LHCN-M2 (cell line): ENCODE measurements at regions not wholly inside any gene's neighbourhood (a gene's known extent, or its start where the extent isn't known, plus 50 kb on each side); places are given as distances from the start of the nearest gene placed in this dataset.

ENCODE experiments used
- DNase-seq: peaks from one replicate; pipeline ENCODE4 v3.0.0-alpha.2; 2012; ENCODE audit warnings: low read depth

DNA sequence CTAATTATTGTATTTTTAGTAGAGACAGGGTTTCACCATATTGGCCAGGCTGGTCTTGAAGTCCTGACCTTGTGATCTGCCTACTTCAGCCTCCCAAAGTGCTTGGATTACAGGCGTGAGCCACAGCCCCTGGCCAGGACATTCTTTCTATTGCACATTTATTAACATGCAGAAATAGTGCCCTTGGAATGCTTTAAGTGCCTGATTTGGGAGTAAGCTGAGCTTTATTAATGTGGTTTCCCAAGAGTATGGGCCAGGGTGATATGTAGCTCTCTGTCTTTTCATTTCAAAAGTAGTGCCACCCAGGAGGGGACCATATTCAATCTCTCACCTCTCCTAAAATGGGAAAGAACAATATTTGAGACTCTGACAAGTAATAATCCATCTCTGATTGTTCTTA, 970.7 kb downstream of the KCNMA1 start:
- DNase-seq = no peak

DNA sequence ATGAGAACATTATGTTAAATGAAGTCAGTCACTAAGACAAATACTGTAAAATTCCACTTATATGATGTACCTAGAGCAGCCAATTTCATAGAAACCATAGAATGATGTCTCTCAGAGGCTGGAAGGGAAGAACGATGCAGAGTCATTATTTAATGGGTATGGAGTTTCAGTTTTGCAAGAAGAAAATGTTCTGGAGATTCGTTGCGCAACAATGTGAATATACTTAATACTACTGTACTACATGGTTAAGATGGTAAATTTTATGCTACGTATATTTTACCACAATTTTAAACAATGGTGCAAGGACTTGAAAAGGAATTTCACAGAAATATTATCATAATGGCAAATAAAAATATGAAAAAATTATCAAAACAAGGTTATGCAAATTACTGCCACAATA, 972.6 kb downstream of the KCNMA1 start:
- no peak for DNase-seq

DNA sequence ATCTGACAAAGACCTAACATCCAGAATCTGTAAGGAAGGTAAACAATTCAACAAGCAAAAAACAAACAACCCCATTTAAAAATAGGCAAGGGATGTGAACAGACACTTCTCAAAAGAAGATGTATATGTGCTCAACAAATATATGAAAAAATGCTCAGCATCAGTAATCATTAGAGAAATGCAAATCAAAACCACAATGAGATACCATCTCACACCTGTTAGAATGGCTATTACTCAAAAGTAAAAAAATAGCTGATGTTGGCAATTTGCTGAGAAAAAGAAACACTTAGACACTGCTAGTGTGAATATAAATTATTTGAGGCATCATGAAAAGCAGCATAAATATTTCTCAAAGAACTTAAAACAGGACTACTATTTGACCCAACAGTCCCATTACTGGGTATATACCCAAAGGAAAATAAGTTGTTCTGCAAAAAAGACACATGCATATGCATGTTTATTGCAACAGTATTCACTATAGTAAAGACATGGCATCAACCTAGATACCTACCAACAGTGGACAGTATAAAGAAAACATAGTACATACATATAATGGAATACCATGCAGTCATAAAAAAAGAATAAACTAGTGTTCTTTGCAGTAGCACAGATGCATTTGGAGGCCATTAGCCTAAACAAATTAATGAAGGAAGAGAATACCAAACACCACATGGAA, 980.1 kb downstream of the KCNMA1 start:
- DNase-seq = no peak

DNA sequence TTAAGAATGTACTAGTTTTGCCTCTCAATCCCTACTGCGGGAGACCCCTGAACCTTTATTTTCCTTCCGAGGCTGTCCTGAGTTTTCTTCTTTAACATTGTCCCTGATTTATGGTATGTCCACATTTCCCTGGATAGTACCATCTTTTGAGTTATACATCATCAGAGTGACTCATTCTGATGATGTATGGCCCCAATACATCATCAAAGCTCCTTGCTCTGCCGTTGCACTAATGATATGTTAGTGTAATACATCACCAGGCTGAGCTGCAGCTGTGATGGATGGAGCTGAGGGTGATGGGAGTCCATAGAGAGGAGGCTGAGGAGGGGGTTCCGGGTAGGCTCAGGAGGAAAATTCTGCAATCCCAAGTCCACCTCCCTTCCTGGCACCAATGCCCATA, 986.5 kb downstream of the KCNMA1 start:
- no peak for DNase-seq

DNA sequence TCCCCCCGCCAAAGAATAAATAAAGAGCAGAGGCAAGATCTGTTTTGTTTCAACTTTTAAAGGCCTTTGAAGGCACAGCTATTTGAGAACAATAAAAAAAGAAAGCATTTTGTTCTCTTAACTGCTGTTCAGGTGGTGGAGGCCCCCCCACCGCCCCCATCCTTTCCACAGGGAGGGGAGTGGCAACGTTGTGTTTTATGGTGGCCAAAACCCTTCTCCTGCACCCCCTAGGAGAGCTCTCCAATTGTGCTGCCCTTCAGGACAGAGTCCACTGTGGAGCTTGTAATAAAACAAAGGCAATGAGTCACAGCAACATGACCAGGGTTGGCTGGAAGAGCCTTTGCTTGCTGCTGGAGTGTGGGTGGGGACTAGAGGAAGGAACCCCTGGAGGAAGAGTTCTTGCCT, 987.9 kb downstream of the KCNMA1 start:
- DNase-seq = peak; percentile 11

DNA sequence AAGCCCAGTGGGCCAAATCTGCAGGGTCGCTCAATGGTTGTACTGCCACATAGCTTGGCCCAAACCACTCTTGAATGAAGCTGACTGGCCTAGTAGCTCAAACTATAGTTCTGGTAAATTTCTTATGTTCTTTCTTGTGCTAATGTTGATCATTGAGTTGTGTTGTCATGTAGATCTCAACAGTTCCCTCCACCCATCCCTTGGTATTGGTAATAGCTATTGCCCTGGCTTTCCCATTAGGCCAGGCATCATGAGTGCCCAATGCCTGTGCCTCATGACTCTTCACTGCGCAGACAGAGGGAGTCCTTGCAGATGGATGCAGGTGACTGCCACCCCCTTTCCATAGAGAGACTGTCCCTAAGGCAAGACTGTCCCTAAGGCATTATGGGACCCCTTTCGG, 988.4 kb downstream of the KCNMA1 start:
- DNase-seq = no peak

DNA sequence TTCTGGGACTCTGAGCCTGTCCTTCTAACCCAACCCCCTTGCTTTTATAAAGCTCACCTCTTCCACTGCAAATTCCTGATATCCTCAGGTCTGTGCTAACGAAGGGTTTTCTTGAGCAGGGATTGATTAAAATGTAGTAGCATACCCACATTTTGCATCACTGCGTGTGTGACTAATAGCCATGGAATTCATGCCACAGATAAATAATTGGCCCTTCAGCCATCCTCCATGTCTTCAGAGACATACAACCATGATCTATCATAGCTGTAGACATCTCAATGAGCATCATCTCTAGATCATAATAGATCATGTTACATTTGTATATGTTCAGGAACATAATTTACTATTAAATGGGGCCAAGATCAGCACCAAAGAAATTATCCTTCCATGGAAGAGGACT, 990.3 kb downstream of the KCNMA1 start:
- peak; percentile 8 for DNase-seq

DNA sequence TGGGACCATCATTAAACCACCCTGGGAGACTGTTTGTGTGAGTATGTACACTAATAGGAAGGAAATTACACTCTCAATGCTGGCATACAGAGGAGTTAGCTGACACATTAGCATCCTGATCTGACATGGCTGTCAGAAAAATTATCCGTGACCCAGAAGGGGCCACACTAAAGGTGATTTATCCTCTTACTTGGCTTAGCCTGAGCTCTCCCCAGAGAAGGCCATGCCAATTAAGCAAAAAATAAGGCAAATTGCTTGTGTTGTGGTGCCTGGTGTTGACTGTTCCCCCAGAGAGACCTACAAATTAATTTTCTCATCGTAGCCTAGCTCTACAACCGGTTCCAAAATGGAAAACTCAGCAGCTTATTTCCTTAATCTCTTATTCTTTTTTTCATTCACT, 992.3 kb downstream of the KCNMA1 start:
- DNase-seq = no peak

DNA sequence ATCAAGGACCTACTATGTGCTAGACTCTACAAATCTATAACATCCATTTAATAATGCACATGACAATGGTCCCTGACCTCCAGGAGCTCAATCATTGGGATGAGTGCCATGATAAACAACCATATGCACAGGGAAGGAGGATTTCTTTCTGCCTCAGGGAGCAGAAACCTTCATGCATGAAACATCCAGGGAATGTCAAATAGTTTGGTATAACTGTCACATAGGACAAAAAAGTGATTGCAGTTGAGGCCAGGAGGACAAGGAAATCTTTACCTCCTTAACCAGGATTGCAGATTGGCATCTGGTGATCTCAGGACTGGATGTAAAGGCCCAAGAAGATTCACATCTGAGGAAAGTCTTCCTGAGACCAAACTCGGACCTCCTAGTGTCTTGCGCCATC, 993.1 kb downstream of the KCNMA1 start:
- no peak for DNase-seq

DNA sequence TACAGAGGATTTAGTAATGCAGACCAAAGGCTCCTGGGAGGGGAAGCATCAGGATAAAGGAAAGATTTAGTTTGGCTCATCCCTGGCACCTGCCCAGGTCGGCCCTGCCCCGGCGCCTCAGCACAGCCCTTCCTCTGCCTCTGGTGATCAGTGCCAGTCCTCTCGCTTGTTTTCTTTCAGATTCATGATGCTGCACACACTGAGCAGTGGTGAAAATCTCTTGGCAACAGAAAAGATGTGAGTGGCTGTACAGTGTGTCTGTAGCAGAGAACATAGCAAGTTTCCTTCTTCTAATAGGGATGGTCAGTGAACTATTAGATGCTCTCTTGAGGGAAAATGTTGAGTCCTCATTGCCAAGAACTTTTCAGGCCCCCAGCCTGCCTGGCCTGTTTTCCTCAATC, 994.1 kb downstream of the KCNMA1 start:
- DNase-seq = no peak

DNA sequence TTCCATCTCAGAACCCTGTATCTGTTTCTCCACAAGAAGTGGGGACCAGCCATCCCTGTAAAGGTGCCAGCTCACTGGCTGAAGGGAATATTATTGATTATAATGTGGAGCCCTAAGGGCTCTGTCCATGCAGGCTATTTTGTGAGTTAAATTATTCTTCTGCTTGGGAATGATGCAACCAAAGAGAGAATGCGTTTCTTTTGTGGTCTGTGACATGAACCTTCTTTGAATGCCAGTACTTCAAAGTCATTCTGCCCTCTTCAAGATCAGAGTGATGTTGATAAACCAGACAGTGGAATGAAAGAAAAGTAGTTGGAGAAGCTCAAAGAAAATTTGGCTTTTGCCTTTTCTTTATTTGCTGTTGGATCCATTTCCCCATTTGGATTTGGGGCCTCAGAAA, 995.2 kb downstream of the KCNMA1 start:
- no peak for DNase-seq

DNA sequence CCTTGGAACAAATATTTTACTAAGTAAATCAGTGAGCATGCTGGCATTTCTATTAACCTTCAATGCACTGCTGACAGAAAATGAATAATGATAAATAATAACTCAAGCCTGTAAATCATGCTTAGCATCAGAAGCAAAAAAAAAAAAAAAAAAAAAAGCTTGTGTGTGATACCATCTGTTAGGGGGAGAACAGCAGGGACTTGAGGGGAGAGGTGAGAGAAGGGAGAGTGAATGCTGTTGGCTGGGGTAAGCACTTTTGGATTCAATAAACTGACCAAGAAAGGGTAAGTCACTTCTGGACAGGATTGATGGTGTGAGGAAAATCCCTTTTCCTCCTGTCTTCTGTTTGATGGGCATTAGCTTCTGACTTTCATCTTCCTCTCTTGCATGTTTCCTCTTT, 996.4 kb downstream of the KCNMA1 start:
- no peak for DNase-seq

DNA sequence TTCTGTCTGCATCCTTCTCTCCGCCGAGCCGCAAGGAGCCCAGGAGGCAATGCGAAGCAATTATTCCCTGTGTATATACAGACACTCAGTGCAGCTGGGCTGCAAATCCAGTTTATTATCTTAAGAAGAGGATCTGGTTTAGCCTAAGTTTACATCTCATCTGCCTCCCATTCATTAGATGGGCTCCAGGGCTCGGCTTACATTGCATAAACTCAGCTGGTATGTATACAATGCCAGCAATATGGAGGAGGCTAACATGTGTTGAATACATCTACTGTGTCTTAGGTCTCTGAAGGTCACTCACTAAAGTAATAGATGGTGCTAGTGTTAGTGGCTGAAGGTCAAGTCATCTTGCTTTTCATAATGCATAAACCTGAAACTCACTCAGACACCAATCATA, 996.8 kb downstream of the KCNMA1 start:
- DNase-seq = no peak

DNA sequence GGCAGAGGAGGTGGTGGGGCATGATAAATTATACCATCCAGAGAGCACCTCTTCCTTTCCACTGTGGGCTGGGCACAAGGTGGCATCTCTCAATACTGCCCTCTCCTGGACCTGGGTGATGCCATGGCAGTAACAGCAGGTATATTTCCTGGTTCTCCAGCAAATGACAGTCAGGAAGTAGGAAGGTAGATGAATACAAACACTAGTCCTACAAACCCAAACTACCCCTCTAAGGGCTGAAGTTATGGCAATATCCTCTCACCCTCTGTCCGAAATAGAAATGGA, 1004.9 kb downstream of the KCNMA1 start:
- no peak for DNase-seq

DNA sequence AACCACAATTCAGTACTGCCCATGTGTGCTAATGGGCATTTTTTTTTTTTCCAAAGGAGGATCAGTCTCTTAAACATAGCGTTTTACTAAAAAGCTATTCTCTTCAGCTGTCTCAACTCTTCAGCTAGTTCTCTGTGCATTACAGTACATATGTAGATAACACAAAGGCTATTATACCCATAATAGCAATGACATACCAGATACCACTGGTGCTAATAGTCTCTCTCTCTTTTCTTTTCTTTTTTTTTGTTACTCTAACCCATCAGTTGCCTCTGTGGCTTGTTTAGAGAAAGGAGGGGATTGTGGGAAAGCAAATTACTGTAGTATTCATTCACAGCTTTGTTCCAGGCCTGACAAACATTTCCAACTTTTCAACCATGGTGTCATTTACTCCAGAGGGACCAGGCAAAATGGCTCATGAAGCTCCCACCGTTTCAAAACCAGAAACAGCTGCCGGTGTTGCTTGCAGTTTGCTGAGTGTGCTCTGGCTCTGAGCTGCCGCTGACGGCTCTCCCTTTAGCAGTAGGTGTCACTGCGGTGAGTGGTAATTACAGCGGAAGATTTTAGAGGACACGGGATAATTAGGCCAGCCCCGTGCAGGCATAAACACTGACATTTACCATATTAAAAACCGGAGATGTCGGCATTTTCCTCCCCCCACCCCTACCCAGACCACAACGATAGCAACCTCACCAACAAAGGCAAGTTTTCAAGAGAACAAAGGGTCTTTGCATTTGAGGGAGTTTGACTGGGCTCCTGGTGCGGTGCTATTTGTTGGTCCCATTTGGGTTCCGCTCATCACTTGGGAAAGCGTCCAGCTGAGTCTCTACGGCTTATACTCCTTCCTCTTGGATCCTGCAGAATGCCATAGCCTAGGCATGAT, 1005.5 kb downstream of the KCNMA1 start:
- DNase-seq = peak; percentile 21

DNA sequence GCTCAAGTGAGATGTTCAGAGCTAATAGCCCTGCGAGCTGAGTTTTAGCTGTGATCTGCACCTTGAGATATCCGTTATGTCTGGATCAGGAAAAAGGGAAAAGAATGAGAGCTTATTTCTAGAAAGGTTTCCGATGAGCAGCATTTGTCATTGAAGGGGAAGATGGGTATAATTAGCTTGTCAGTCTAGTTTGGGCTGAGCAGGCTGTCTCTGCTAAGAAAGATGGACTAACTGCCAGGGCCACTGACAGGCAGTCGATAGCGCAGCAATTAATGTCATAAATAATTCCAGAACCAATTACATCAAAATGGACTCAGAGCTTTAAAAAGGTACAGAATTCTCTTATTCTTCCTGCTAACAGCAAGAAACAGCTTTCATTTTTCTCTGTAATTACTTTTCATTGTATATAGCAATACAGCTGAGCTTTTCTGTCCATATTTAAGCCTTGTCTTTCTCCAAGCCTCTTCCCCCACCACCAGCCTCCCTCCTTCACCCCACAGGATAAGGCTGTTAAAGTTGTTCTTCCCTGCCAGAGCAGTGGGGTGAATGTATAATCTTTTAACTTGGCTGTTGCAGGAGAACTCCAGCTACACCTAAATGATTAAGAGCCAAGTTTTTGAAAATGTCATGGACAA, 1006.5 kb downstream of the KCNMA1 start:
- no peak for DNase-seq

DNA sequence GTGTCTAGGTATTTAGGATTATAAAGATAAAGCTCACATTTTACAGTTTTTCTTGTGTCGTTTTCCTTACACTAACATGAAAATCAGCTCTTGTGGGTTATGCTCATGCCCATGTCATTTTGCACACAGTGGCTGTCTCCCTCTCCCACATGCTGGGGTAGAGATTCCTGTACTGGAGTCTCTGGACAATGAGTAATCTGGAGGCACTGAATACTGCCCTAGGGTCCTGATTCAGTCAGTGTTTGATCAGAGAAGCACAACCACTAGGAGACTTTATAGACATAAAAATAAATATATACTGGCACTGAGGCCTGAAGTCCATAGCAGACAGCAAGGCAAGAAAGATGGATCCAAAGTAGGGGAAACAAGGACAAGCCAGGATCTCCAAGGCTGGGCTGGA, 1008.8 kb downstream of the KCNMA1 start:
- no peak for DNase-seq

DNA sequence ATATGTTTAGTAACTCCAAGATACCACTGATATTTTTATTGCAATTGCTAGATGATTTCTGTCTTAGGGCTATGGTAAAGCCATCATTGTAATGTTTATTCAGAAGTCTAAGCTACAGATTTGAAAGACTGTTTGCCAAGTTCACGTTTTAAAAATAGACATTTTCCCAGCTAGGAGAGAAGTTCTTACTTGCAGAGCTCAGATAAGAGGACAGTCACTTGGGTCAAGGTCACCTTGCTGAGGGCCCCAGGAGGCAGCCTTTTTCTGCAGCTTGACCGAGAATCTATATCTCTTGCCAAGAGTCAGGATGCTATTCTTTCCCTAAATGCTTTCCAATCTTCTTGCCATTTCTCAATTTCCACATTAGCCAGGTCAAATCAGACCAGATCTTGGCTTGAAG, 1011.2 kb downstream of the KCNMA1 start:
- no peak for DNase-seq

DNA sequence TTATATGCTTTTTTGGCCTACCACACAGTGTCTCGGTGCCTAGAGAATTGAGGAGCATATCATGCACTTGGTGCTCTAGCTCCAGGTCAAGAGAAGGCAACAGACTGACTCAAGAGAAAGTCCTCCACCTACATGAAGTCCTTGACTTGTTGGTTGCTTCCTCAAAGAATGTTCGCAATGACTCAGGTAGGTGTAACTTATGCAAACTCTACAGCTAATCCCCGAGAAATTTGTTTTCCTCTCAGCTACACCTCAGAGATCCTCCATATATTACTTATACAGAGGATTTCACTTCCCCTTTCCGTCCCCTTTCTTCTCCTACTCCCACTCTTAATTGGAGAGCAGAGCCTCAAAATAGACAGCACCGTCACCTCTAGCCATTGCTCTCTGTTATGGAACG, 1013.1 kb downstream of the KCNMA1 start:
- DNase-seq = no peak

DNA sequence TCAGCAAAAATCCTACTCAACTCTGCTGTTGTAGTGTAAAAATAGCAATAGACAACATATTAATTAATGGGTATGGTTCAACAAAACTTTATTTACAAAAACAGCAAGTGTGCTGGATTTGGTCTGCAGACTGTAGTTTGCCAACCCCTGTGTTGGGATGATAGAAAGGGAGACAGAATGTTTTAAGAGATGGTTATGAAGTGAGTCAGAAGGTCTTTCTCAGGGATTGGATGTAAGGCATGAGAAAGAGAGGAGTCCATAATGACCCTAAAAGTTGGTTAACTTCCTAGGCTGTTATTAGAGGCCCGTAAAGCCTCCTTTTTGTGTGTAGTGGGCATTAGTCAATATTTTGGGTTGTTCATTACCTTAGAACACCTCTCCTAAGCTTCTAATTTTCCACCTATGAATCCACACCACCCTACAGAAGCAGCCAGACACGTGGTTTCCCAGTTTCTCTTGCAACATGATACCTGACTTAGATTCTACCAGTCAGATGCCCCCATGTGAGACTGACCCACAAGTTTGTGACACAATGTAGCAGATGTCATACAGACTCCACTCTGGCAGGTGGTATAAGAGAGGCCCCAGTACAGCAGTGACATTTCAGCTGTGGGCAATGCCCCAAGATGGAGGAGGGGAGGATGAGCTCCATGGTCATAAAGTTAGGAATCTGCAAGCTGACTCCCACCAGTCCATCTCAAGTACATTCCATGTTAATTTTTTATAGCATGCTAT, 1015.6 kb downstream of the KCNMA1 start:
- DNase-seq = peak; percentile 9

DNA sequence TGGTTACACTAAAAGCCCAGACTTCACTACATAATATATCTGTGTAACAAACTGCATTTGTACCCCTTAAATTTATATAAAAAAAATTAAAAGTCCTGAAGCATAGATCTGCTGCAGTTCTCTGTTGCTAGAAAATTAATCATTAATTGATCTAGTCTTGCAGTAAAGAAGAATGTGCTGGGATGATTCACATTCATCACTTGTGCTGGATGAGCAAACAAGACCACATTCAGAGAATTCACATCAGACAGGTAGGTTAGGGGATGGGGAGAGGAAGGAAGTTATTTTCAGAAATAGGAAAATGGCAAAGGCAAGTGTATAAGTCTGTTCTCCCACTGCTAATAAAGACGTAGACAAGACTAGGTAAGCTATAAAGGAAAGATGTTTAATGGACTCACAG, 1019.0 kb downstream of the KCNMA1 start:
- no peak for DNase-seq

DNA sequence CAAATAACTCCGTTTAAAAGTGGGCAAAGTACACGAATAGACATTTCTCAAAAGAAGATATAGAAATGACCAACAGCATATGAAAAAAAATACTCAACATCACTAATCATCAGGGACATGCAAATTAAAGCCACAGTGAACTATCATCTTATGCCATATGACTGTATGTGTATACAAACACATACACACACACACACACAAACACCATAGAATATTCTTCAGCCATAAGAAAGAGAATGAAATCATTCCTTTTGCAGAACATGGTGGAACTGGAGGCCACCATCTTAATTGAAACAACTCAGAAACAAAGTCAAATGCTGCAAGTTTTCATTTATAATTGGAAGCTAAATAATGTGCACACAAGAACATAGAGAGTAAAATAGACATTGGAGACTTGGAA, 1019.4 kb downstream of the KCNMA1 start:
- DNase-seq = no peak
